H9 (cell line): ENCODE measurements at regions not wholly inside any gene's neighbourhood (a gene's known extent, or its start where the extent isn't known, plus 50 kb on each side); places are given as distances from the start of the nearest gene placed in this dataset.

Experiments
- DNase-seq: peaks from one replicate; pipeline ENCODE4 v3.0.0-alpha.2; 2017
- H2AFZ ChIP-seq: one replicate; pipeline ENCODE4 v1.6.1; 2013; ENCODE audit warnings: mild to moderate bottlenecking, low read length, control low read depth, moderate library complexity
- H2AK5ac ChIP-seq: 2 replicates; pipeline ENCODE4 v1.6.1; 2013; ENCODE audit warnings: low read length, control low read depth, mixed read lengths; ENCODE audit not compliant: insufficient read length
- H2BK120ac ChIP-seq: one replicate; pipeline ENCODE4 v1.6.1; 2013; ENCODE audit warnings: low read depth, mild to moderate bottlenecking, low read length, control low read depth, inconsistent platforms; ENCODE audit not compliant: poor library complexity, severe bottlenecking
- H2BK12ac ChIP-seq: 2 replicates; pipeline ENCODE4 v1.6.1; 2013; ENCODE audit warnings: low read length, control low read depth, mixed read lengths, low read depth; ENCODE audit not compliant: insufficient read length
- H2BK15ac ChIP-seq: 2 replicates; pipeline ENCODE4 v1.6.1; 2013; ENCODE audit warnings: low read depth, low read length, control low read depth
- H2BK20ac ChIP-seq: one replicate; pipeline ENCODE4 v1.6.1; 2013; ENCODE audit warnings: low read depth, mild to moderate bottlenecking, low read length, control low read depth, inconsistent platforms; ENCODE audit not compliant: poor library complexity, severe bottlenecking
- H2BK5ac ChIP-seq: 2 replicates; pipeline ENCODE4 v1.6.1; 2013; ENCODE audit warnings: low read length, control low read depth, mixed read lengths; ENCODE audit not compliant: insufficient read length
- H3K14ac ChIP-seq: 2 replicates; pipeline ENCODE4 v1.6.1; 2013; ENCODE audit warnings: low read length, control low read depth; ENCODE audit not compliant: insufficient read depth
- H3K18ac ChIP-seq: 2 replicates; pipeline ENCODE4 v1.6.1; 2013; ENCODE audit warnings: low read depth, mild to moderate bottlenecking, mixed read lengths, low read length, control low read depth; ENCODE audit not compliant: insufficient read length
- H3K23ac ChIP-seq: 2 replicates; pipeline ENCODE4 v1.6.1; 2013; ENCODE audit warnings: low read length, control low read depth, mixed read lengths, low read depth; ENCODE audit not compliant: insufficient read length
- H3K23me2 ChIP-seq: 2 replicates; pipeline ENCODE4 v1.6.1; 2013; ENCODE audit warnings: low read depth, mild to moderate bottlenecking, mixed read lengths, low read length, control low read depth; ENCODE audit not compliant: insufficient read length, poor library complexity, severe bottlenecking
- H3K27ac ChIP-seq: 2 replicates; pipeline ENCODE4 v1.5.1; 2013; ENCODE audit warnings: low read length, control low read depth, mixed read lengths, low read depth; ENCODE audit not compliant: insufficient read length
- H3K27me3 ChIP-seq: 2 replicates; pipeline ENCODE4 v1.6.1; 2013; ENCODE audit warnings: low read length, control low read depth, inconsistent platforms; ENCODE audit not compliant: insufficient read depth
- H3K4ac ChIP-seq: 2 replicates; pipeline ENCODE4 v1.6.1; 2013; ENCODE audit warnings: low read depth, mild to moderate bottlenecking, control low read depth, inconsistent platforms, low read length, moderate library complexity
- H3K4me1 ChIP-seq: 2 replicates; pipeline ENCODE4 v1.6.1; 2013; ENCODE audit warnings: low read length, control low read depth, inconsistent platforms; ENCODE audit not compliant: insufficient read depth
- H3K4me2 ChIP-seq: 2 replicates; pipeline ENCODE4 v1.6.1; 2013; ENCODE audit warnings: low read length, control low read depth, mixed read lengths; ENCODE audit not compliant: insufficient read length, insufficient read depth
- H3K56ac ChIP-seq: 2 replicates; pipeline ENCODE4 v1.6.1; 2013; ENCODE audit warnings: low read depth, mild to moderate bottlenecking, mixed read lengths, low read length, control low read depth; ENCODE audit not compliant: insufficient read length
- H3K79me1 ChIP-seq: 2 replicates; pipeline ENCODE4 v1.6.1; 2013; ENCODE audit warnings: low read depth, mild to moderate bottlenecking, moderate library complexity, low read length, control low read depth, inconsistent platforms; ENCODE audit not compliant: insufficient read depth, poor library complexity, severe bottlenecking
- H3K79me2 ChIP-seq: 2 replicates; pipeline ENCODE4 v1.6.1; 2013; ENCODE audit warnings: low read length, control low read depth, inconsistent platforms; ENCODE audit not compliant: insufficient read depth
- H3K9ac ChIP-seq: 2 replicates; pipeline ENCODE4 v1.6.1; 2013; ENCODE audit warnings: low read length, control low read depth, mixed read lengths; ENCODE audit not compliant: insufficient read length; ENCODE audit errors: extremely low read depth
- H3K9me3 ChIP-seq: one replicate; pipeline ENCODE4 v1.6.1; 2013; ENCODE audit warnings: low read depth, low read length, inconsistent platforms; ENCODE audit not compliant: control insufficient read depth
- H3T11ph ChIP-seq: one replicate; pipeline ENCODE4 v1.6.1; 2013; ENCODE audit warnings: mild to moderate bottlenecking, low read length, control low read depth, inconsistent platforms
- H4K20me1 ChIP-seq: one replicate; pipeline ENCODE4 v1.6.1; 2013; ENCODE audit not compliant: control insufficient read depth, insufficient read length, insufficient read depth
- H4K5ac ChIP-seq: 2 replicates; pipeline ENCODE4 v1.6.1; 2013; ENCODE audit warnings: low read depth, mild to moderate bottlenecking, mixed read lengths, low read length, control low read depth; ENCODE audit not compliant: insufficient read length
- H4K8ac ChIP-seq: replicated peaks from 2 replicates; pipeline ENCODE4 v1.6.1; 2013; ENCODE audit warnings: low read length, control low read depth, mixed read lengths, low read depth; ENCODE audit not compliant: insufficient read length
- H4K91ac ChIP-seq: 2 replicates; pipeline ENCODE4 v1.6.1; 2013; ENCODE audit warnings: low read depth, mild to moderate bottlenecking, moderate library complexity, mixed read lengths, low read length, control low read depth; ENCODE audit not compliant: insufficient read length
- H3K27ac Mint-ChIP-seq, 3 experiments: 2 replicates in 2 of 3; 3 replicates in 1 of 3; pipeline ENCODE4 v1.8.0; 2020 to 2021; ENCODE audit warnings: mixed read lengths in 3 of 3, mild to moderate bottlenecking in 1 of 3, moderate library complexity in 1 of 3
- H3K27me3 Mint-ChIP-seq: 2 replicates; pipeline ENCODE4 v1.8.0; 2021; ENCODE audit warnings: low read depth, mild to moderate bottlenecking, moderate library complexity, mixed read lengths
- H3K36me3 Mint-ChIP-seq, 3 experiments: 2 replicates in 2 of 3; 3 replicates in 1 of 3; pipeline ENCODE4 v1.8.0; 2020 to 2021; ENCODE audit warnings: low read depth in 3 of 3, mixed read lengths in 3 of 3; ENCODE audit not compliant: insufficient read depth in 1 of 3
- H3K4me1 Mint-ChIP-seq, 2 experiments: 2 replicates each; pipeline ENCODE4 v1.8.0; 2020; ENCODE audit warnings: mixed read lengths in 2 of 2
- H3K4me3 Mint-ChIP-seq, 2 experiments: 2 replicates in 1 of 2; 3 replicates in 1 of 2; pipeline ENCODE4 v1.8.0; 2020 to 2021; ENCODE audit warnings: mild to moderate bottlenecking in 2 of 2, mixed read lengths in 2 of 2, moderate library complexity in 1 of 2
- H3K9me3 Mint-ChIP-seq, 2 experiments: 2 replicates in 1 of 2; 3 replicates in 1 of 2; pipeline ENCODE4 v1.8.0; 2020; ENCODE audit warnings: mild to moderate bottlenecking in 2 of 2, mixed read lengths in 2 of 2, moderate library complexity in 1 of 2
- WGBS: extraction: QIAGEN DNeasy Blood & Tissue Kit; methylation state at CpG from one replicate; pipeline ENCODE4 v1.1.7; 2013; ENCODE audit warnings: missing lambda C conversion rate, low lambda C conversion rate, mixed read lengths; ENCODE audit not compliant: insufficient read length; ENCODE audit errors: extremely low coverage; 5-methylcytosine and 5-hydroxymethylcytosine counted together
- TF ChIP-seq, protein P1 (sequence below): fragments of 200-600 bp; sonication (generic); conservative IDR thresholded peaks from 3 replicates; pipeline ENCODE4 v1.8.0; 2021; ENCODE audit warnings: antibody characterized with exemption, mild to moderate bottlenecking

DNA sequence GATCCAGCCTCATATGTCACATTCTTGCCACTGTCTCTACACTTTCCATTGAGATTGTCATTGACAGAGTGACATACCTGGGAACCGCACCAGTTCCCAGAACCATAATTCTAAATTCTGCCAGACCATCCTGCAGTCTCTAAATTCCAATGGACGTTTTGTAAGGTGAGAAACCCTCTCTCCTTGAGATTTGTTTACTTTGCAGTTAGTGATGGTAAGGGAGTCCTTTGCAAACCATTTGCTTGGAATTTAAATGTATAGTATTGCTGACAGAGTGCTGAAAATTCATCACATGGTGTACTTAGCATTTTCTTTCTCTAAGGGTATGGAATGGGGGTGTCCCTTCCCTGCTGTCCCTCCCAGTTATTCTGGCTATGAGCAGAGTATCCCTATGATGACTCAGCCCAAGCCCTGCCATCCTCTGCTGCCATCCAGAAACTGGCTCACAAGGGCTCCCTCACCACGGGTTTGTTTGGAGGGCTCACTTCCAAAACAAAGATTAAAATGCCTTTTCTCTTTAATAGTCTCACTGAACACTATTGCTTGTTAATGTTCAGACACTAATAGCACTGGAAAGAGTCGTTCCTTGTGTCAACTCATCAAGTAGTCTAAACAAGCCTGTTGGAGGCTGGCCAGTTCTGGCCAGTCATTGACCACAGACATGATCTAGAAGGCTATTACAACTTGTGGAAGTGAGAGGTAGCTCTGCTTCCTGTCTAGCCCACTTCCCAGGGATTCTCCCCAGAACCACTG, 129.0 kb upstream of the HMGA2 start:
- H3K9me3 ChIP-seq, result no peaks in the 10 kb centered on the region
- H4K8ac ChIP-seq, result no peak overlapping the region
- H2AFZ ChIP-seq, result no peak overlapping the region
- H3K4me1 ChIP-seq, result no peaks in the 10 kb centered on the region; the same call in 1 of the 2 replicates
- H2BK15ac ChIP-seq, result no peak overlapping the region
- H3K14ac ChIP-seq, result no peak overlapping the region
- no peaks in the 10 kb centered on the region for H3K27me3 ChIP-seq
- no peak overlapping the region for H2BK12ac ChIP-seq
- no peak overlapping the region for H2BK20ac ChIP-seq
- no peak overlapping the region for H3K9ac ChIP-seq
- DNase-seq, result no peak
- H3K4ac ChIP-seq, result no peak overlapping the region
- H4K20me1 ChIP-seq, result no peaks in the 10 kb centered on the region
- no peak overlapping the region for H3T11ph ChIP-seq
- no peak overlapping the region for H2BK120ac ChIP-seq
- no peaks in the 10 kb centered on the region for H3K79me2 ChIP-seq
- H3K27ac ChIP-seq, result no peak overlapping the region
- no peaks in the 10 kb centered on the region for H3K23me2 ChIP-seq
- H4K91ac ChIP-seq, result no peak overlapping the region
- WGBS, result no CpG with 5 or more reads among the region's 4 CpGs
- H3K23ac ChIP-seq, result no peak overlapping the region
- no peak overlapping the region for H3K56ac ChIP-seq
- H4K5ac ChIP-seq, result no peak overlapping the region
- no peaks in the 10 kb centered on the region for H3K36me3 Mint-ChIP-seq
- no peak overlapping the region; a peak in 1 of 7 replicates for H3K27ac Mint-ChIP-seq
- H3K4me2 ChIP-seq, result no peak overlapping the region
- H3K18ac ChIP-seq, result no peak overlapping the region
- H2BK5ac ChIP-seq, result no peak overlapping the region
- no peak overlapping the region for H2AK5ac ChIP-seq
- H3K79me1 ChIP-seq, result no peaks in the 10 kb centered on the region
- TF ChIP-seq, protein P1, sequence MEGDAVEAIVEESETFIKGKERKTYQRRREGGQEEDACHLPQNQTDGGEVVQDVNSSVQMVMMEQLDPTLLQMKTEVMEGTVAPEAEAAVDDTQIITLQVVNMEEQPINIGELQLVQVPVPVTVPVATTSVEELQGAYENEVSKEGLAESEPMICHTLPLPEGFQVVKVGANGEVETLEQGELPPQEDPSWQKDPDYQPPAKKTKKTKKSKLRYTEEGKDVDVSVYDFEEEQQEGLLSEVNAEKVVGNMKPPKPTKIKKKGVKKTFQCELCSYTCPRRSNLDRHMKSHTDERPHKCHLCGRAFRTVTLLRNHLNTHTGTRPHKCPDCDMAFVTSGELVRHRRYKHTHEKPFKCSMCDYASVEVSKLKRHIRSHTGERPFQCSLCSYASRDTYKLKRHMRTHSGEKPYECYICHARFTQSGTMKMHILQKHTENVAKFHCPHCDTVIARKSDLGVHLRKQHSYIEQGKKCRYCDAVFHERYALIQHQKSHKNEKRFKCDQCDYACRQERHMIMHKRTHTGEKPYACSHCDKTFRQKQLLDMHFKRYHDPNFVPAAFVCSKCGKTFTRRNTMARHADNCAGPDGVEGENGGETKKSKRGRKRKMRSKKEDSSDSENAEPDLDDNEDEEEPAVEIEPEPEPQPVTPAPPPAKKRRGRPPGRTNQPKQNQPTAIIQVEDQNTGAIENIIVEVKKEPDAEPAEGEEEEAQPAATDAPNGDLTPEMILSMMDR, result no peak
- no peak overlapping the region for H3K4me3 Mint-ChIP-seq
- H3K4me1 Mint-ChIP-seq, result peaks cover 5 to 7% of the 10 kb centered on the region in 2 experiments; a peak in 3 of 4 replicates
- no peaks in the 10 kb centered on the region; the same call in 1 of the 2 replicates for H3K27me3 Mint-ChIP-seq
- no peaks in the 10 kb centered on the region; a peak in 1 of 5 replicates for H3K9me3 Mint-ChIP-seq
